ENCODE measurements at regions not wholly inside any gene's neighbourhood (a gene's known extent, or its start where the extent isn't known, plus 50 kb on each side); places are given as distances from the start of the nearest gene placed in this dataset.

- TF ChIP-seq CTCF (IDR thresholded peaks at IDR 0.05), result no peak
- no peak for TF ChIP-seq ZFX (IDR thresholded peaks at IDR 0.05; ENCODE audit: borderline replicate concordance)
These were observed 208.5 kb downstream of the PPP4R3C start for GRCh38 chrX:27254656-27255055.
